ENCODE measurements at regions not wholly inside any gene's neighbourhood (a gene's known extent, or its start where the extent isn't known, plus 50 kb on each side); places are given as distances from the start of the nearest gene placed in this dataset.

GRCh38 chr6:40108736-40109135, 174.5 kb upstream of the MOCS1 start:
- TF ChIP-seq, protein P1, sequence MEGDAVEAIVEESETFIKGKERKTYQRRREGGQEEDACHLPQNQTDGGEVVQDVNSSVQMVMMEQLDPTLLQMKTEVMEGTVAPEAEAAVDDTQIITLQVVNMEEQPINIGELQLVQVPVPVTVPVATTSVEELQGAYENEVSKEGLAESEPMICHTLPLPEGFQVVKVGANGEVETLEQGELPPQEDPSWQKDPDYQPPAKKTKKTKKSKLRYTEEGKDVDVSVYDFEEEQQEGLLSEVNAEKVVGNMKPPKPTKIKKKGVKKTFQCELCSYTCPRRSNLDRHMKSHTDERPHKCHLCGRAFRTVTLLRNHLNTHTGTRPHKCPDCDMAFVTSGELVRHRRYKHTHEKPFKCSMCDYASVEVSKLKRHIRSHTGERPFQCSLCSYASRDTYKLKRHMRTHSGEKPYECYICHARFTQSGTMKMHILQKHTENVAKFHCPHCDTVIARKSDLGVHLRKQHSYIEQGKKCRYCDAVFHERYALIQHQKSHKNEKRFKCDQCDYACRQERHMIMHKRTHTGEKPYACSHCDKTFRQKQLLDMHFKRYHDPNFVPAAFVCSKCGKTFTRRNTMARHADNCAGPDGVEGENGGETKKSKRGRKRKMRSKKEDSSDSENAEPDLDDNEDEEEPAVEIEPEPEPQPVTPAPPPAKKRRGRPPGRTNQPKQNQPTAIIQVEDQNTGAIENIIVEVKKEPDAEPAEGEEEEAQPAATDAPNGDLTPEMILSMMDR (IDR thresholded peaks at IDR 0.05): no peak
- no peak for TF ChIP-seq POLR2A (IDR thresholded peaks at IDR 0.05)
